HL-60 (cell line): ENCODE measurements at regions not wholly inside any gene's neighbourhood (a gene's known extent, or its start where the extent isn't known, plus 50 kb on each side); places are given as distances from the start of the nearest gene placed in this dataset.

Experiments
- DNase-seq, 2 experiments: peaks; one replicate each; pipeline ENCODE4 v3.0.0-alpha.2; 2010 to 2020; ENCODE audit warnings: low read depth in 1 of 2, low spot score in 1 of 2
- H3K27ac ChIP-seq: fragments of 250-450 bp; sonication (Bioruptor Pico); replicated peaks from 2 replicates; pipeline ENCODE4 v1.5.1; 2020; ENCODE audit warnings: mild to moderate bottlenecking, moderate library complexity
- H3K27me3 ChIP-seq: fragments of 250-450 bp; sonication (Bioruptor Pico); 2 replicates; pipeline ENCODE4 v1.5.1; 2021; ENCODE audit warnings: mild to moderate bottlenecking, moderate library complexity; ENCODE audit not compliant: insufficient read depth, poor library complexity, severe bottlenecking
- H3K4me3 ChIP-seq: replicated peaks from 2 replicates; pipeline ENCODE4 v1.5.1; 2011; ENCODE audit warnings: mild to moderate bottlenecking, control low read depth, low read length; ENCODE audit not compliant: insufficient read depth
- CTCF ChIP-seq: IDR thresholded peaks from one replicate; pipeline ENCODE4 v1.5.1; 2011; ENCODE audit warnings: low read length, control low read depth, inconsistent platforms; ENCODE audit not compliant: insufficient read depth
- GABPA ChIP-seq: IDR thresholded peaks from 2 replicates; pipeline ENCODE4 v1.6.1; 2012; ENCODE audit warnings: low read depth
- POLR2AphosphoS5 ChIP-seq: IDR thresholded peaks from 2 replicates; pipeline ENCODE4 v1.6.1; 2012; ENCODE audit warnings: low read depth
- REST ChIP-seq: IDR thresholded peaks from 2 replicates; pipeline ENCODE4 v1.6.1; 2012; ENCODE audit warnings: low read depth; ENCODE audit not compliant: insufficient replicate concordance
- SPI1 ChIP-seq: IDR thresholded peaks from 2 replicates; pipeline ENCODE4 v1.6.1; 2012; ENCODE audit warnings: low read depth, mild to moderate bottlenecking, borderline replicate concordance

GRCh38 chr6:84489598-84489997, 262.2 kb upstream of the CEP162 start:
- TF ChIP-seq GABPA (no peak), CTCF (no peak), REST (no peak), SPI1 (no peak), POLR2AphosphoS5 (no peak)
- Histone ChIP-seq H3K27ac (no peak overlapping the region), H3K4me3 (no peak overlapping the region), H3K27me3 (no peaks in the 10 kb centered on the region)
- DNase-seq: no peak

DNA sequence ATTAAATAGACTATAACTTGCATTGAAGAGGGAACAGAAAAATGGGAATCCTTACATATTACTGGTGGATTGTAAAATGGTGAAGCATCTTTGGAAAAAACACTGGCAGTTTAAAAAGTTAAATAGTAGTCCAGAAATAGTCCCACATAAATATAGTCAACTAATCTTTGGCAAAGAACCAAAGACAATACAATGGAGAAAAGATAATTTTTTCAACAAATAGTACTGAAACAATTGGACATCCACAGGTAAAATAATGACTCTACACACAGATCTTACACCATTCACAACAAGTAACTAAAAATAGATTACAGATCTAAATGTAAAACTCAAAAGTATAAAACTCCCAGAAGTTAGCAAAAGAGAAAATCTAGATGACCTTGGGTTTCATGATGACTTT, 259.1 kb upstream of the CEP162 start:
- no peak for TF ChIP-seq GABPA
- no peak for TF ChIP-seq POLR2AphosphoS5
- TF ChIP-seq SPI1: no peak
- no peak for TF ChIP-seq CTCF
- TF ChIP-seq REST: no peak
- Histone ChIP-seq H3K27ac (no peak overlapping the region), H3K27me3 (no peaks in the 10 kb centered on the region), H3K4me3 (no peak overlapping the region)
- no peak for DNase-seq

DNA sequence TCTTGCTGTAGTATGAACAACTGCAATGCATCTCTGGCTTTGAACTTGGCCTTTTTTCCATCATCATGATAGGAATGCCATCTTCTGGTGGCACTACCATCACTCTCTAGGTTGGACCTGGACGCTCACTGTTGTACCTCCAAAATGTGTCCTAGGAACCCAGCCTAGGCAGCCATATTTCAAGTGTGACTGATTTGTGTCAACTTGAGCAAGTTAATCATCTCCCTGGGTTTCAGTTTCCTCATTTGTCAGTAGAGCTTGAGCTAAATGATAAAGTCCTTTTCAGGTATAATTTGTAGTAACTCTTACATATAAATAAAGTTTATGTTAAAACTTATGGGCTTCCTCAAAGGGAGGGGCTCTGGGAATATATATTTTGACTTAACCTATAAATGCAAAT, 241.7 kb upstream of the CEP162 start:
- Histone ChIP-seq H3K27ac (no peak overlapping the region), H3K27me3 (no peaks in the 10 kb centered on the region), H3K4me3 (no peak overlapping the region)
- DNase-seq: no peak
- no peak for TF ChIP-seq POLR2AphosphoS5
- no peak for TF ChIP-seq SPI1
- TF ChIP-seq REST: no peak
- no peak for TF ChIP-seq GABPA
- no peak for TF ChIP-seq CTCF
